HCEC 1CT (cell line): ENCODE measurements at regions not wholly inside any gene's neighbourhood (a gene's known extent, or its start where the extent isn't known, plus 50 kb on each side); places are given as distances from the start of the nearest gene placed in this dataset.

Source experiments
- DNase-seq: peaks from one replicate; pipeline ENCODE4 v3.0.0-alpha.2; 2017

GRCh38 chr14:100955201-100955600 is 51.7 kb upstream of the RTL1 start:
- DNase-seq = peak; percentile 56

GRCh38 chr14:100962494-100962893 is 59.0 kb upstream of the RTL1 start:
- no peak for DNase-seq

- no peak for DNase-seq
Measured at GRCh38 chr14:100965296-100965695, 61.8 kb upstream of the RTL1 start.

- no peak for DNase-seq
Measured at GRCh38 chr14:100967178-100967577, 63.7 kb upstream of the RTL1 start.

GRCh38 chr14:100967930-100968329 is 64.4 kb upstream of the RTL1 start:
- no peak for DNase-seq

GRCh38 chr14:100972118-100972897 is 68.8 kb upstream of the RTL1 start:
- DNase-seq = peak; percentile 31

- peak; percentile 34 for DNase-seq
Measured at GRCh38 chr14:100975671-100976070, 72.1 kb upstream of the RTL1 start.

GRCh38 chr14:100979079-100979478 is 75.6 kb upstream of the RTL1 start:
- DNase-seq = no peak

- DNase-seq = peak; percentile 79
Measured at GRCh38 chr14:100979780-100980179, 76.3 kb upstream of the RTL1 start.

- DNase-seq = no peak
Measured at GRCh38 chr14:100980823-100981222, 77.3 kb upstream of the RTL1 start.

GRCh38 chr14:100981809-100982208 is 78.3 kb upstream of the RTL1 start:
- no peak for DNase-seq

- no peak for DNase-seq
Measured at GRCh38 chr14:100982353-100982752, 78.8 kb upstream of the RTL1 start.

GRCh38 chr14:100982762-100983161 is 79.2 kb upstream of the RTL1 start:
- DNase-seq = peak; percentile 31

- DNase-seq = no peak
Measured at GRCh38 chr14:100983710-100984109, 80.2 kb upstream of the RTL1 start.

- no peak for DNase-seq
Measured at GRCh38 chr14:100988011-100988410, 84.5 kb upstream of the RTL1 start.

GRCh38 chr14:100988411-100988900 is 84.9 kb upstream of the RTL1 start:
- no peak for DNase-seq

GRCh38 chr14:100988956-100989355 is 85.4 kb upstream of the RTL1 start:
- DNase-seq = no peak

GRCh38 chr14:100989924-100990323 is 86.4 kb upstream of the RTL1 start:
- no peak for DNase-seq

- peak; percentile 49 for DNase-seq
Measured at GRCh38 chr14:100994082-100994481, 90.6 kb upstream of the RTL1 start.

- no peak for DNase-seq
Measured at GRCh38 chr14:100994756-100995330, 91.3 kb upstream of the RTL1 start.

GRCh38 chr14:101000711-101001250 is 97.3 kb upstream of the RTL1 start:
- DNase-seq = no peak

- peak; percentile 72 for DNase-seq
Measured at GRCh38 chr14:101001311-101002069, 98.0 kb upstream of the RTL1 start.

GRCh38 chr14:101002738-101003137 is 99.2 kb upstream of the RTL1 start:
- DNase-seq = no peak
